Neural cell (in vitro differentiated cells): ENCODE measurements at regions not wholly inside any gene's neighbourhood (a gene's known extent, or its start where the extent isn't known, plus 50 kb on each side); places are given as distances from the start of the nearest gene placed in this dataset.

ENCODE experiments used
- H2AFZ ChIP-seq: fragments of 200-600, 300-800 bp; sonication (generic), shearing (Covaris generic); 2 replicates; pipeline ENCODE4 v1.6.0; 2014; ENCODE audit warnings: low read depth, mild to moderate bottlenecking, antibody characterized with exemption, low read length, moderate library complexity
- H3F3A ChIP-seq: fragments of 200-600 bp; shearing (Covaris generic); 2 replicates; pipeline ENCODE4 v1.6.1; 2016; ENCODE audit warnings: mild to moderate bottlenecking, moderate library complexity, mixed read lengths, antibody characterized with exemption, low read length; ENCODE audit not compliant: insufficient read depth, poor library complexity, severe bottlenecking
- H3K27ac ChIP-seq: fragments of 200-600, 300-800 bp; sonication (generic), shearing (Covaris generic); 2 replicates; pipeline ENCODE4 v1.5.1; 2014; ENCODE audit warnings: mild to moderate bottlenecking, low read length, moderate library complexity
- H3K27me3 ChIP-seq: fragments of 300-800, 200-600 bp; sonication (generic), shearing (Covaris generic); 2 replicates; pipeline ENCODE4 v1.6.0; 2014; ENCODE audit warnings: mild to moderate bottlenecking, low read depth, low read length, moderate library complexity; ENCODE audit not compliant: insufficient read depth
- H3K36me3 ChIP-seq: fragments of 300-800, 200-600 bp; sonication (generic), shearing (Covaris generic); 2 replicates; pipeline ENCODE4 v1.5.1; 2014; ENCODE audit warnings: mild to moderate bottlenecking, antibody characterized with exemption, low read length, moderate library complexity; ENCODE audit not compliant: insufficient read depth
- H3K4me2 ChIP-seq: fragments of 300-800, 200-600 bp; sonication (generic), shearing (Covaris generic); 2 replicates; pipeline ENCODE4 v1.6.0; 2014; ENCODE audit warnings: mild to moderate bottlenecking, low read length
- H3K4me3 ChIP-seq: fragments of 300-800, 200-600 bp; sonication (generic), shearing (Covaris generic); 2 replicates; pipeline ENCODE4 v1.5.1; 2014; ENCODE audit warnings: mild to moderate bottlenecking, low read length, moderate library complexity
- H3K79me2 ChIP-seq: fragments of 200-600 bp; shearing (Covaris generic); replicated peaks from 2 replicates; pipeline ENCODE4 v1.6.0; 2014; ENCODE audit warnings: mild to moderate bottlenecking, low read length, moderate library complexity; ENCODE audit not compliant: insufficient read depth
- H3K9ac ChIP-seq: fragments of 300-800, 200-600 bp; sonication (generic), shearing (Covaris generic); 2 replicates; pipeline ENCODE4 v1.6.1; 2016; ENCODE audit warnings: mild to moderate bottlenecking, low read length, mixed read lengths
- H3K9me2 ChIP-seq: fragments of 200-600 bp; shearing (Covaris generic); 2 replicates; pipeline ENCODE4 v1.6.1; 2016; ENCODE audit warnings: mild to moderate bottlenecking, low read length, mixed read lengths; ENCODE audit not compliant: insufficient read depth
- H3K9me3 ChIP-seq: fragments of 200-600, 300-800 bp; sonication (generic), shearing (Covaris generic); 2 replicates; pipeline ENCODE4 v1.6.1; 2016; ENCODE audit warnings: mild to moderate bottlenecking, mixed run types, low read length, moderate library complexity, mixed read lengths
- H4K20me1 ChIP-seq: fragments of 200-600 bp; shearing (Covaris generic); 2 replicates; pipeline ENCODE4 v1.6.1; 2016; ENCODE audit warnings: mild to moderate bottlenecking, mixed run types; ENCODE audit not compliant: insufficient read depth
- CTCF ChIP-seq: fragments of 450-650 bp; IDR thresholded peaks from 2 replicates; pipeline ENCODE4 v1.5.1; 2014; ENCODE audit warnings: antibody characterized with exemption, mild to moderate bottlenecking, moderate library complexity; ENCODE audit not compliant: poor library complexity, severe bottlenecking
- EP300 ChIP-seq: fragments of 450-650 bp; conservative IDR thresholded peaks from 2 replicates; pipeline ENCODE4 v1.6.1; 2014; ENCODE audit warnings: antibody characterized with exemption, mild to moderate bottlenecking, moderate library complexity; ENCODE audit not compliant: poor library complexity, severe bottlenecking
- EZH2 ChIP-seq: fragments of 200-600, 300-800 bp; shearing (Covaris generic), sonication (generic); IDR thresholded peaks from 2 replicates; pipeline ENCODE4 v1.6.1; 2014; ENCODE audit warnings: antibody characterized with exemption, low read length, borderline replicate concordance, mild to moderate bottlenecking; ENCODE audit not compliant: insufficient read depth, poor library complexity, severe bottlenecking
- MXI1 ChIP-seq: fragments of 450-650 bp; conservative IDR thresholded peaks from 2 replicates; pipeline ENCODE4 v1.6.1; 2014; ENCODE audit warnings: antibody characterized with exemption, mild to moderate bottlenecking; ENCODE audit not compliant: poor library complexity, severe bottlenecking
- POLR2AphosphoS5 ChIP-seq: IDR thresholded peaks from 2 replicates; pipeline ENCODE4 v1.6.1; 2012
- RAD21 ChIP-seq: fragments of 450-650 bp; conservative IDR thresholded peaks from 2 replicates; pipeline ENCODE4 v1.6.1; 2014; ENCODE audit warnings: antibody characterized with exemption, mild to moderate bottlenecking, moderate library complexity
- REST ChIP-seq: IDR thresholded peaks from 2 replicates; pipeline ENCODE4 v1.6.1; 2012; ENCODE audit warnings: borderline replicate concordance
- SMC3 ChIP-seq: fragments of 450-650 bp; conservative IDR thresholded peaks from 2 replicates; pipeline ENCODE4 v1.6.1; 2014; ENCODE audit warnings: antibody characterized with exemption, mild to moderate bottlenecking, moderate library complexity; ENCODE audit not compliant: poor library complexity
- TAF1 ChIP-seq: IDR thresholded peaks from 2 replicates; pipeline ENCODE4 v1.6.1; 2012; ENCODE audit warnings: low read depth

GRCh38 chr2:123578016-123578415 lies 447.1 kb upstream of the CNTNAP5 start:
- no peak for TF ChIP-seq EZH2
- TF ChIP-seq EP300 = no peak
- TF ChIP-seq POLR2AphosphoS5 = no peak
- TF ChIP-seq CTCF = no peak
- TF ChIP-seq TAF1 = no peak
- no peak for TF ChIP-seq REST
- TF ChIP-seq SMC3 = no peak
- no peak for TF ChIP-seq RAD21
- TF ChIP-seq MXI1 = no peak
- no peaks in the 10 kb centered on the region for H3K9me3 ChIP-seq
- no peak overlapping the region for H3K4me3 ChIP-seq
- no peak overlapping the region for H3K9ac ChIP-seq
- H3K27ac ChIP-seq = no peak overlapping the region
- no peak overlapping the region for H2AFZ ChIP-seq
- no peaks in the 10 kb centered on the region for H3K9me2 ChIP-seq
- H3K4me2 ChIP-seq = no peak overlapping the region
- no peaks in the 10 kb centered on the region for H4K20me1 ChIP-seq
- H3K27me3 ChIP-seq = no peaks in the 10 kb centered on the region
- H3K36me3 ChIP-seq = no peaks in the 10 kb centered on the region
- no peaks in the 10 kb centered on the region for H3F3A ChIP-seq
- H3K79me2 ChIP-seq = no peaks in the 10 kb centered on the region

GRCh38 chr2:123596621-123597020 lies 428.5 kb upstream of the CNTNAP5 start:
- no peak overlapping the region for H3K9ac ChIP-seq
- TF ChIP-seq POLR2AphosphoS5 = no peak
- no peak for TF ChIP-seq EP300
- TF ChIP-seq MXI1 = no peak
- no peak for TF ChIP-seq SMC3
- no peak for TF ChIP-seq RAD21
- TF ChIP-seq REST = no peak
- TF ChIP-seq EZH2 = no peak
- TF ChIP-seq TAF1 = no peak
- TF ChIP-seq CTCF = no peak
- no peaks in the 10 kb centered on the region for H3K9me2 ChIP-seq
- no peaks in the 10 kb centered on the region for H3K27me3 ChIP-seq
- H3F3A ChIP-seq = no peaks in the 10 kb centered on the region
- no peak overlapping the region for H2AFZ ChIP-seq
- no peak overlapping the region for H3K27ac ChIP-seq
- no peak overlapping the region for H3K4me3 ChIP-seq
- no peaks in the 10 kb centered on the region for H3K36me3 ChIP-seq
- H3K79me2 ChIP-seq = no peaks in the 10 kb centered on the region
- no peak overlapping the region for H3K4me2 ChIP-seq
- H4K20me1 ChIP-seq = no peaks in the 10 kb centered on the region
- H3K9me3 ChIP-seq = no peaks in the 10 kb centered on the region
